Fibroblast of lung (primary cell): ENCODE measurements at regions not wholly inside any gene's neighbourhood (a gene's known extent, or its start where the extent isn't known, plus 50 kb on each side); places are given as distances from the start of the nearest gene placed in this dataset.

Source experiments
- EZH2 ChIP-seq: IDR thresholded peaks from 2 replicates; pipeline ENCODE4 v1.5.1; 2012; ENCODE audit warnings: low read length, control low read depth, mild to moderate bottlenecking; ENCODE audit errors: missing control alignments
- TF ChIP-seq, protein P1 (sequence below), 2 donors: IDR thresholded peaks in 1 of 2; conservative IDR thresholded peaks in 1 of 2; 1 replicate in 1 of 2; 2 replicates in 1 of 2; pipeline ENCODE4 v1.5.1; 2011 to 2012; ENCODE audit warnings: low read length in 2 of 2, control low read depth in 1 of 2, inconsistent platforms in 1 of 2, low read depth in 1 of 2, mild to moderate bottlenecking in 1 of 2

DNA sequence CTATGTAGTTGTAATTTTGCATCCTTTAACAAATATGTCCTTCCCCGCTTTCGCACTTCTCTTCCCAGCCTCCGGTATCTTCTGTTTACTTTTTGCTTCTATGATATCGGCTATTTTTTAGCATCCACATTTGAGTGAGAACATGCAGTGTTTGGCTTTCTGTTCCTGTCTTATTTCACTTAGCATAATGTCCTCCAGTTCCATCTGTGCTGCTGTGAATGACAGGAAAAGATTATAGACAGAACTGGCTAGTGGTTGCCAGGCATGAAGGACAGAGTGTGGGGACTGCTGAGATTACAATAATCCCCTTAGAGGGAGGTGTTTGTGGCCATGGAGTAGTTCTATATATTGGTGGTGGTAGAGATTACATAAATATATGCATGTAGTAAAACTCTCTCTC lies 588.6 kb downstream of the NLGN4X start:
- TF ChIP-seq, protein P1, sequence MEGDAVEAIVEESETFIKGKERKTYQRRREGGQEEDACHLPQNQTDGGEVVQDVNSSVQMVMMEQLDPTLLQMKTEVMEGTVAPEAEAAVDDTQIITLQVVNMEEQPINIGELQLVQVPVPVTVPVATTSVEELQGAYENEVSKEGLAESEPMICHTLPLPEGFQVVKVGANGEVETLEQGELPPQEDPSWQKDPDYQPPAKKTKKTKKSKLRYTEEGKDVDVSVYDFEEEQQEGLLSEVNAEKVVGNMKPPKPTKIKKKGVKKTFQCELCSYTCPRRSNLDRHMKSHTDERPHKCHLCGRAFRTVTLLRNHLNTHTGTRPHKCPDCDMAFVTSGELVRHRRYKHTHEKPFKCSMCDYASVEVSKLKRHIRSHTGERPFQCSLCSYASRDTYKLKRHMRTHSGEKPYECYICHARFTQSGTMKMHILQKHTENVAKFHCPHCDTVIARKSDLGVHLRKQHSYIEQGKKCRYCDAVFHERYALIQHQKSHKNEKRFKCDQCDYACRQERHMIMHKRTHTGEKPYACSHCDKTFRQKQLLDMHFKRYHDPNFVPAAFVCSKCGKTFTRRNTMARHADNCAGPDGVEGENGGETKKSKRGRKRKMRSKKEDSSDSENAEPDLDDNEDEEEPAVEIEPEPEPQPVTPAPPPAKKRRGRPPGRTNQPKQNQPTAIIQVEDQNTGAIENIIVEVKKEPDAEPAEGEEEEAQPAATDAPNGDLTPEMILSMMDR (conservative IDR thresholded peaks at IDR 0.05 in 1 of 2, IDR thresholded peaks at IDR 0.05 in 1 of 2; ENCODE audit: low read depth in 1 of 2, low read length in 2 of 2), result no peak
- TF ChIP-seq EZH2, result no peak
